ENCODE measurements at regions not wholly inside any gene's neighbourhood (a gene's known extent, or its start where the extent isn't known, plus 50 kb on each side); places are given as distances from the start of the nearest gene placed in this dataset.

DNA sequence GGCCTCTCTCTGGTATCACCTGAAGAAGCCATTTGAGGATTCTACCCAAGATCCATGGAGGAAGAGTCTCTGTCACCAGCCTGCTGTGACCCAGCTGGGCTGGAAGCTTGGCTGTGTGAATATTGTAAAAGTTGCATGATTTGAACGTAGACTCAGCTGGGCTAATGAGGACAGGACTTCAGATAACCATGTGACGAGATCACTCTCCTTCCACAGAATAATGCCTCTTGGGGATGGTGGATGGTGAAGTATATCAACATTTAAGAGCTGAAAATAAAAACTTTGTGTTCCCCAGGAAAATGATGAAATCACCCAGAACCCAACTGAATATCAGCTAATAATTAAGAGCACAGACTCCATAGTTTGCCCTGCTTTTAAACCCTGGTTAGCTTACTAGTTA is 427.9 kb downstream of the CD83 start:
- Histone ChIP-seq H3K27ac (ENCODE audit: extremely low read depth, low read depth, low read length) (no peak overlapping the region), H3K9me3 (ENCODE audit: control insufficient read depth, insufficient read depth, low read depth, low read length) (no peaks in the 10 kb centered on the region), H3K4me1 (ENCODE audit: control insufficient read depth, insufficient read depth, low read length) (peaks cover 13% of the 10 kb centered on the region), H3K36me3 (ENCODE audit: control insufficient read depth in 2 of 2, insufficient read depth in 1 of 2, low read length in 2 of 2) (no peaks in the 10 kb centered on the region), H3K4me3 (ENCODE audit: low read depth, low read length) (no peak overlapping the region)
- ChIA-PET POLR2A (interaction anchor here (0.6 kb wide), 1 partner anchor 771 kb away, joined by 3 read pairs; no protein-coding TSS in a partner anchor), CTCF (no interaction called here)
- TF ChIP-seq ZNF354C (tag by site-specific recombination; IDR thresholded peaks at IDR 0.05; ENCODE audit: borderline replicate concordance, low read depth) (no peak), ZNF112 (tag by site-specific recombination; IDR thresholded peaks at IDR 0.05) (no peak), ZNF555 (tag by site-specific recombination; conservative IDR thresholded peaks at IDR 0.05) (no peak), ZFP69B (tag by site-specific recombination; IDR thresholded peaks at IDR 0.05) (no peak), ZNF175 (tag by site-specific recombination; IDR thresholded peaks at IDR 0.05) (no peak), SETDB1 (IDR thresholded peaks at IDR 0.05; ENCODE audit: insufficient read length, low read length) (no peak), YY1 (tag by site-specific recombination; IDR thresholded peaks at IDR 0.05) (no peak), ZNF426 (tag by site-specific recombination; IDR thresholded peaks at IDR 0.05) (no peak), ZNF292 (tag by site-specific recombination; IDR thresholded peaks at IDR 0.05; ENCODE audit: borderline replicate concordance, low read depth) (no peak), ZNF792 (tag by site-specific recombination; IDR thresholded peaks at IDR 0.05) (no peak), ZNF157 (tag by site-specific recombination; IDR thresholded peaks at IDR 0.05) (no peak), ZFP3 (tag by site-specific recombination; IDR thresholded peaks at IDR 0.05; ENCODE audit: low read depth) (no peak), ZIC2 (tag by site-specific recombination; IDR thresholded peaks at IDR 0.05) (no peak), ZNF660 (tag by site-specific recombination; IDR thresholded peaks at IDR 0.05) (no peak), ZNF654 (tag by site-specific recombination; IDR thresholded peaks at IDR 0.05; ENCODE audit: low read depth) (no peak)
- TF ChIP-seq, protein P1, sequence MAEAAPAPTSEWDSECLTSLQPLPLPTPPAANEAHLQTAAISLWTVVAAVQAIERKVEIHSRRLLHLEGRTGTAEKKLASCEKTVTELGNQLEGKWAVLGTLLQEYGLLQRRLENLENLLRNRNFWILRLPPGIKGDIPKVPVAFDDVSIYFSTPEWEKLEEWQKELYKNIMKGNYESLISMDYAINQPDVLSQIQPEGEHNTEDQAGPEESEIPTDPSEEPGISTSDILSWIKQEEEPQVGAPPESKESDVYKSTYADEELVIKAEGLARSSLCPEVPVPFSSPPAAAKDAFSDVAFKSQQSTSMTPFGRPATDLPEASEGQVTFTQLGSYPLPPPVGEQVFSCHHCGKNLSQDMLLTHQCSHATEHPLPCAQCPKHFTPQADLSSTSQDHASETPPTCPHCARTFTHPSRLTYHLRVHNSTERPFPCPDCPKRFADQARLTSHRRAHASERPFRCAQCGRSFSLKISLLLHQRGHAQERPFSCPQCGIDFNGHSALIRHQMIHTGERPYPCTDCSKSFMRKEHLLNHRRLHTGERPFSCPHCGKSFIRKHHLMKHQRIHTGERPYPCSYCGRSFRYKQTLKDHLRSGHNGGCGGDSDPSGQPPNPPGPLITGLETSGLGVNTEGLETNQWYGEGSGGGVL (tag by site-specific recombination; IDR thresholded peaks at IDR 0.05): no peak

DNA sequence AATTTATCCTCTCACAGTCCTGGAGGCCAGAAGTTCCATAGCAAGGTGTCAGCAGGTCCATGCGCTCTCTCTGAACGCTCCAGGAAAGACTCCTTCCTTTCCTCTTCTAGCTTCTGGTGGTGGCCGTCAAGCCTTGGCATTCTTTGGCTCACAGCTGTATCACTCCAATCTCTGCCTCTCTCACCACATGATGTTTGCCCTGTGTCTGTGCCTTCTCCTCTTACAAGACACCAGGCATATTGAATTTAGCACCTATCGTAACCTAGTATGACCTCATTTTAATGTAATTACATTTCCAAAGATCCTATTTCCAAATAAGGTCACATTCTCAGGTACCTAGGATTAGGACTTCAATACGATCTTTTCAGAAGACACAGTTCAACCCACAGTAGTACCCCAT is 428.5 kb downstream of the CD83 start:
- Histone ChIP-seq H3K4me3 (ENCODE audit: low read depth, low read length) (no peak overlapping the region), H3K4me1 (ENCODE audit: control insufficient read depth, insufficient read depth, low read length) (peaks cover 13% of the 10 kb centered on the region), H3K9me3 (ENCODE audit: control insufficient read depth, insufficient read depth, low read depth, low read length) (no peaks in the 10 kb centered on the region), H3K36me3 (ENCODE audit: control insufficient read depth in 2 of 2, insufficient read depth in 1 of 2, low read length in 2 of 2) (no peaks in the 10 kb centered on the region), H3K27ac (ENCODE audit: extremely low read depth, low read depth, low read length) (no peak overlapping the region)
- POLR2A ChIA-PET: interaction anchor here (0.6 kb wide), 1 partner anchor 771 kb away, joined by 3 read pairs; no protein-coding TSS in a partner anchor
- CTCF ChIA-PET: no interaction called here
- TF ChIP-seq ZNF768 (tag by site-specific recombination; IDR thresholded peaks at IDR 0.05) (no peak), ZNF394 (tag by site-specific recombination; IDR thresholded peaks at IDR 0.05; ENCODE audit: borderline replicate concordance) (no peak), ZNF174 (tag by site-specific recombination; IDR thresholded peaks at IDR 0.05) (no peak), MEIS1 (CRISPR knock-in tag; IDR thresholded peaks at IDR 0.05; ENCODE audit: borderline replicate concordance) (no peak), BCL11A (tag by site-specific recombination; IDR thresholded peaks at IDR 0.05; ENCODE audit: low read depth) (no peak), ZNF157 (tag by site-specific recombination; IDR thresholded peaks at IDR 0.05) (no peak), ZNF501 (tag by site-specific recombination; IDR thresholded peaks at IDR 0.05) (no peak)
- TF ChIP-seq, protein P2, sequence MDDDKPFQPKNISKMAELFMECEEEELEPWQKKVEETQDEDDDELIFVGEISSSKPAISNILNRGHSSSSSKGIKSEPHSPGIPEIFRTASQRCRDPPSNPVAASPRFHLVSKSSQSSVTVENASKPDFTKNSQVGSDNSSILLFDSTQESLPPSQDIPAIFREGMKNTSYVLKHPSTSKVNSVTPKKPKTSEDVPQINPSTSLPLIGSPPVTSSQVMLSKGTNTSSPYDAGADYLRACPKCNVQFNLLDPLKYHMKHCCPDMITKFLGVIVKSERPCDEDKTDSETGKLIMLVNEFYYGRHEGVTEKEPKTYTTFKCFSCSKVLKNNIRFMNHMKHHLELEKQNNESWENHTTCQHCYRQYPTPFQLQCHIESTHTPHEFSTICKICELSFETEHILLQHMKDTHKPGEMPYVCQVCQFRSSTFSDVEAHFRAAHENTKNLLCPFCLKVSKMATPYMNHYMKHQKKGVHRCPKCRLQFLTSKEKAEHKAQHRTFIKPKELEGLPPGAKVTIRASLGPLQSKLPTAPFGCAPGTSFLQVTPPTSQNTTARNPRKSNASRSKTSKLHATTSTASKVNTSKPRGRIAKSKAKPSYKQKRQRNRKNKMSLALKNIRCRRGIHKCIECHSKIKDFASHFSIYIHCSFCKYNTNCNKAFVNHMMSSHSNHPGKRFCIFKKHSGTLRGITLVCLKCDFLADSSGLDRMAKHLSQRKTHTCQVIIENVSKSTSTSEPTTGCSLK (tag by site-specific recombination; IDR thresholded peaks at IDR 0.05): no peak
- TF ChIP-seq, protein P3, sequence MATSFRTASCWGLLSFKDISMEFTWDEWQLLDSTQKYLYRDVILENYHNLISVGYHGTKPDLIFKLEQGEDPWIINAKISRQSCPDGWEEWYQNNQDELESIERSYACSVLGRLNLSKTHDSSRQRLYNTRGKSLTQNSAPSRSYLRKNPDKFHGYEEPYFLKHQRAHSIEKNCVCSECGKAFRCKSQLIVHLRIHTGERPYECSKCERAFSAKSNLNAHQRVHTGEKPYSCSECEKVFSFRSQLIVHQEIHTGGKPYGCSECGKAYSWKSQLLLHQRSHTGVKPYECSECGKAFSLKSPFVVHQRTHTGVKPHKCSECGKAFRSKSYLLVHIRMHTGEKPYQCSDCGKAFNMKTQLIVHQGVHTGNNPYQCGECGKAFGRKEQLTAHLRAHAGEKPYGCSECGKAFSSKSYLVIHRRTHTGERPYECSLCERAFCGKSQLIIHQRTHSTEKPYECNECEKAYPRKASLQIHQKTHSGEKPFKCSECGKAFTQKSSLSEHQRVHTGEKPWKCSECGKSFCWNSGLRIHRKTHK (tag by site-specific recombination; IDR thresholded peaks at IDR 0.05): no peak
- TF ChIP-seq, protein P4, sequence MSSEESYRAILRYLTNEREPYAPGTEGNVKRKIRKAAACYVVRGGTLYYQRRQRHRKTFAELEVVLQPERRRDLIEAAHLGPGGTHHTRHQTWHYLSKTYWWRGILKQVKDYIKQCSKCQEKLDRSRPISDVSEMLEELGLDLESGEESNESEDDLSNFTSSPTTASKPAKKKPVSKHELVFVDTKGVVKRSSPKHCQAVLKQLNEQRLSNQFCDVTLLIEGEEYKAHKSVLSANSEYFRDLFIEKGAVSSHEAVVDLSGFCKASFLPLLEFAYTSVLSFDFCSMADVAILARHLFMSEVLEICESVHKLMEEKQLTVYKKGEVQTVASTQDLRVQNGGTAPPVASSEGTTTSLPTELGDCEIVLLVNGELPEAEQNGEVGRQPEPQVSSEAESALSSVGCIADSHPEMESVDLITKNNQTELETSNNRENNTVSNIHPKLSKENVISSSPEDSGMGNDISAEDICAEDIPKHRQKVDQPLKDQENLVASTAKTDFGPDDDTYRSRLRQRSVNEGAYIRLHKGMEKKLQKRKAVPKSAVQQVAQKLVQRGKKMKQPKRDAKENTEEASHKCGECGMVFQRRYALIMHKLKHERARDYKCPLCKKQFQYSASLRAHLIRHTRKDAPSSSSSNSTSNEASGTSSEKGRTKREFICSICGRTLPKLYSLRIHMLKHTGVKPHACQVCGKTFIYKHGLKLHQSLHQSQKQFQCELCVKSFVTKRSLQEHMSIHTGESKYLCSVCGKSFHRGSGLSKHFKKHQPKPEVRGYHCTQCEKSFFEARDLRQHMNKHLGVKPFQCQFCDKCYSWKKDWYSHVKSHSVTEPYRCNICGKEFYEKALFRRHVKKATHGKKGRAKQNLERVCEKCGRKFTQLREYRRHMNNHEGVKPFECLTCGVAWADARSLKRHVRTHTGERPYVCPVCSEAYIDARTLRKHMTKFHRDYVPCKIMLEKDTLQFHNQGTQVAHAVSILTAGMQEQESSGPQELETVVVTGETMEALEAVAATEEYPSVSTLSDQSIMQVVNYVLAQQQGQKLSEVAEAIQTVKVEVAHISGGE (tag by site-specific recombination; conservative IDR thresholded peaks at IDR 0.05; ENCODE audit: low read depth): no peak
- TF ChIP-seq, protein P5, sequence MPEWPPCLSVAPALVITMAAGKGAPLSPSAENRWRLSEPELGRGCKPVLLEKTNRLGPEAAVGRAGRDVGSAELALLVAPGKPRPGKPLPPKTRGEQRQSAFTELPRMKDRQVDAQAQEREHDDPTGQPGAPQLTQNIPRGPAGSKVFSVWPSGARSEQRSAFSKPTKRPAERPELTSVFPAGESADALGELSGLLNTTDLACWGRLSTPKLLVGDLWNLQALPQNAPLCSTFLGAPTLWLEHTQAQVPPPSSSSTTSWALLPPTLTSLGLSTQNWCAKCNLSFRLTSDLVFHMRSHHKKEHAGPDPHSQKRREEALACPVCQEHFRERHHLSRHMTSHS (tag by site-specific recombination; IDR thresholded peaks at IDR 0.05): no peak
